K562 (cell line): ENCODE measurements at regions not wholly inside any gene's neighbourhood (a gene's known extent, or its start where the extent isn't known, plus 50 kb on each side); places are given as distances from the start of the nearest gene placed in this dataset.

ENCODE experiments used
- ATAC-seq: fragments of 200-7000 bp; cut with Tn5 transposase; 3 replicates; pipeline ENCODE4 v1.9.1; 2020; ENCODE audit warnings: moderate library complexity
- BruUV-seq: library from RNA; stranded (reverse); fragments of 400-500 nt; replicated peaks from 2 replicates; lab custom pipeline; 2021; lab: Mats Ljungman, UMichigan
- CTCF ChIA-PET: fragments of 300-600 bp; formaldehyde crosslinking; extraction: SDS; loops from one replicate; lab custom pipeline; 2021; ENCODE audit warnings: low intra/inter-chr PET ratio; lab: Yijun Ruan, JAX
- POLR2A ChIA-PET: fragments of 300-600, 350-650 bp; sonication (Branson Sonifier 250); formaldehyde crosslinking; extraction: SDS; loops from one replicate; lab custom pipeline; 2021; ENCODE audit warnings: antibody characterized with exemption, inconsistent platforms; lab: Yijun Ruan, JAX
- DNase-seq, 4 experiments: peaks; one replicate each; pipeline versions ENCODE4 v3.0.0 to v3.0.0-alpha.2; 2011 to 2018; ENCODE audit warnings: low spot score in 3 of 4, mixed read lengths in 3 of 4; ENCODE audit errors: extremely low read depth in 1 of 4
- FAIRE-seq: peaks from 2 replicates; lab custom pipeline; 2011; peaks lifted over from hg19 to GRCh38; lab: Jason Lieb, UNC
- H2AFZ ChIP-seq: 2 replicates; pipeline ENCODE4 v1.6.0; 2011; ENCODE audit warnings: low read depth, low read length, control low read depth, inconsistent platforms
- H3K27ac ChIP-seq: fragments of 200-600 bp; 3 replicates; pipeline ENCODE4 v1.8.0; 2011; ENCODE audit warnings: low read depth, mild to moderate bottlenecking, control low read depth, inconsistent platforms, low read length, moderate library complexity, mixed read lengths; ENCODE audit errors: extremely low read depth
- H3K27me3 ChIP-seq, 2 experiments: fragments of 300-600 bp in 1 of 2; 2 replicates in 1 of 2; 3 replicates in 1 of 2; pipeline versions ENCODE4 v1.6.0 to v1.8.0; 2011; ENCODE audit warnings: inconsistent platforms in 2 of 2, low read length in 2 of 2, mild to moderate bottlenecking in 1 of 2, mixed read lengths in 1 of 2, moderate library complexity in 1 of 2; ENCODE audit not compliant: control insufficient read depth in 2 of 2, insufficient read depth in 2 of 2
- H3K36me3 ChIP-seq: fragments of 300-600 bp; 3 replicates; pipeline ENCODE4 v1.8.0; 2011; ENCODE audit warnings: mild to moderate bottlenecking, low read length, inconsistent platforms; ENCODE audit not compliant: control insufficient read depth, insufficient read depth
- H3K4me1 ChIP-seq, 2 experiments: fragments of 200-600 bp in 1 of 2; replicated peaks in 1 of 2; 2 replicates in 1 of 2; 3 replicates in 1 of 2; pipeline versions ENCODE4 v1.5.1 to v1.8.0; 2011; ENCODE audit warnings: inconsistent platforms in 2 of 2, low read length in 2 of 2, mild to moderate bottlenecking in 1 of 2, mixed read lengths in 1 of 2, moderate library complexity in 1 of 2; ENCODE audit not compliant: control insufficient read depth in 2 of 2, insufficient read depth in 2 of 2
- H3K4me2 ChIP-seq: 2 replicates; pipeline ENCODE4 v1.6.1; 2011; ENCODE audit warnings: low read length, control low read depth, inconsistent platforms, mixed read lengths; ENCODE audit not compliant: insufficient read depth
- H3K4me3 ChIP-seq: fragments of 200-600 bp; sonication (generic), shearing (Covaris generic); 2 replicates; pipeline ENCODE4 v1.5.1; 2016; ENCODE audit warnings: control low read depth, inconsistent platforms
- H3K79me2 ChIP-seq: fragments of 200-600 bp; 3 replicates; pipeline ENCODE4 v1.8.0; 2011; ENCODE audit warnings: low read length, inconsistent platforms; ENCODE audit not compliant: control insufficient read depth, insufficient read depth
- H3K9ac ChIP-seq, 2 experiments: 2 replicates each; pipeline versions ENCODE4 v1.6.0 to v1.6.1; 2011; ENCODE audit warnings: low read depth in 2 of 2, low read length in 2 of 2, control low read depth in 1 of 2, inconsistent platforms in 1 of 2, mild to moderate bottlenecking in 1 of 2, mixed read lengths in 1 of 2; ENCODE audit not compliant: insufficient read depth in 1 of 2
- H3K9me1 ChIP-seq: one replicate; pipeline ENCODE4 v1.6.0; 2011; ENCODE audit warnings: inconsistent platforms, mild to moderate bottlenecking, low read length, moderate library complexity; ENCODE audit not compliant: control insufficient read depth, insufficient read depth
- H3K9me3 ChIP-seq: replicated peaks from 2 replicates; pipeline ENCODE4 v1.5.1; 2011; ENCODE audit warnings: low read depth, low read length, inconsistent platforms; ENCODE audit not compliant: control insufficient read depth, insufficient read depth
- H4K20me1 ChIP-seq: replicated peaks from 2 replicates; pipeline ENCODE4 v1.6.1; 2011; ENCODE audit warnings: low read length, inconsistent platforms, mixed read lengths; ENCODE audit not compliant: control insufficient read depth, insufficient read depth
- BRF1 ChIP-seq: IDR thresholded peaks from 3 replicates; pipeline ENCODE4 v1.6.1; 2011; ENCODE audit warnings: borderline replicate concordance, mild to moderate bottlenecking; ENCODE audit not compliant: insufficient read length; ENCODE audit errors: extremely low read depth
- CBFA2T3 ChIP-seq: fragments of 450-650 bp; IDR thresholded peaks from 2 replicates; pipeline ENCODE4 v1.6.1; 2017
- CBX2 ChIP-seq: fragments of 200-600 bp; sonication (generic); IDR thresholded peaks from one replicate; pipeline ENCODE4 v1.6.1; 2012; ENCODE audit warnings: mild to moderate bottlenecking, low read length, inconsistent platforms; ENCODE audit not compliant: insufficient read depth, poor library complexity, severe bottlenecking
- FOXP1 ChIP-seq: sonication (generic); formaldehyde crosslinking; IDR thresholded peaks from 2 replicates; pipeline ENCODE4 v1.8.0; 2022; ENCODE audit warnings: mild to moderate bottlenecking, missing genetic modification reagents
- HLTF ChIP-seq: fragments of 450-650 bp; IDR thresholded peaks from 2 replicates; pipeline ENCODE4 v1.6.1; 2016
- MAZ ChIP-seq, 2 experiments: fragments of 450-650 bp in 1 of 2; sonication (generic) in 1 of 2; formaldehyde crosslinking; IDR thresholded peaks in 1 of 2; conservative IDR thresholded peaks in 1 of 2; 2 replicates each; pipeline versions ENCODE4 v1.4.0 to v1.5.0; 2020; ENCODE audit warnings: mild to moderate bottlenecking in 1 of 2, missing genetic modification reagents in 1 of 2
- NCOA2 ChIP-seq, 2 experiments: fragments of 450-650 bp; IDR thresholded peaks; 2 replicates each; pipeline ENCODE4 v1.6.1; 2018; ENCODE audit warnings: mild to moderate bottlenecking in 2 of 2, moderate library complexity in 1 of 2; ENCODE audit not compliant: partially characterized antibody in 2 of 2
- SMARCE1 ChIP-seq: fragments of 450-650 bp; IDR thresholded peaks from 2 replicates; pipeline ENCODE4 v1.7.1; 2016; ENCODE audit warnings: mild to moderate bottlenecking
- TEAD4 ChIP-seq, 2 experiments: sonication (generic) in 1 of 2; formaldehyde crosslinking in 1 of 2; IDR thresholded peaks; 2 replicates each; pipeline versions ENCODE4 v1.6.1 to v1.8.0; 2012 to 2022; ENCODE audit warnings: borderline replicate concordance in 1 of 2, inconsistent platforms in 1 of 2, low read length in 1 of 2, mild to moderate bottlenecking in 1 of 2, missing genetic modification reagents in 1 of 2
- TFAP4 ChIP-seq: sonication (generic); formaldehyde crosslinking; IDR thresholded peaks from 2 replicates; pipeline ENCODE4 v1.8.0; 2022; ENCODE audit warnings: missing genetic modification reagents, mild to moderate bottlenecking, moderate library complexity, borderline replicate concordance
- ZMIZ1 ChIP-seq, 2 experiments: fragments of 150-350 bp in 1 of 2; IDR thresholded peaks; 2 replicates each; pipeline ENCODE4 v1.6.1; 2012 to 2016; ENCODE audit warnings: low read depth in 2 of 2, low read length in 2 of 2, mild to moderate bottlenecking in 1 of 2, moderate library complexity in 1 of 2
- ZNF41 ChIP-seq: fragments of 250-450 bp; sonication (Bioruptor Pico); conservative IDR thresholded peaks from 2 replicates; pipeline ENCODE4 v1.4.0; 2020; ENCODE audit warnings: mild to moderate bottlenecking
- WGBS: fragments of 100-300 bp; shearing (Covaris generic); methylation state at CpG from one replicate; pipeline ENCODE4 v1.1.6; 2016; ENCODE audit warnings: low coverage, mixed read lengths; ENCODE audit not compliant: insufficient coverage; ENCODE audit errors: missing lambda C conversion rate; 5-methylcytosine and 5-hydroxymethylcytosine counted together
- in situ Hi-C: fragments of 300-500 bp; cut with MboI; formaldehyde crosslinking; loops from 4 replicates; pipeline ENCODE4 v1.15.0; 2018; ENCODE audit warnings: inconsistent platforms, mixed read lengths
- intact Hi-C: fragments of 100-400 bp; cut with micrococcal nuclease; formaldehyde crosslinking; loops from 2 replicates; pipeline ENCODE4 v1.14.2; 2022
- TF ChIP-seq, protein P1 (sequence below): fragments of 250-450 bp; sonication (Bioruptor Pico); IDR thresholded peaks from 2 replicates; pipeline ENCODE4 v1.8.0; 2021; ENCODE audit warnings: moderate library complexity, mild to moderate bottlenecking, inconsistent platforms
- TF ChIP-seq, protein P2 (sequence below): sonication (generic); formaldehyde crosslinking; IDR thresholded peaks from 2 replicates; pipeline ENCODE4 v1.4.0; 2020; ENCODE audit warnings: mild to moderate bottlenecking, missing genetic modification reagents

- Histone ChIP-seq H2AFZ (no peak overlapping the region), H3K79me2 (no peaks in the 10 kb centered on the region), H3K4me2 (no peak overlapping the region), H3K27me3 (no peaks in the 10 kb centered on the region), H3K9me3 (peaks cover 2% of the 10 kb centered on the region; the same call in 1 of the 2 replicates), H3K4me3 (no peak overlapping the region), H3K4me1 (no peaks in the 10 kb centered on the region), H3K36me3 (no peaks in the 10 kb centered on the region), H3K9ac (no peak overlapping the region), H3K9me1 (no peaks in the 10 kb centered on the region), H4K20me1 (no peaks in the 10 kb centered on the region), H3K27ac (no peak overlapping the region)
- BruUV-seq: no TSS peak
- 0% methylated on average over 1 of the region's 1 CpG for WGBS
- FAIRE-seq (no peak), ATAC-seq (no peak), DNase-seq (no peak)
- ChIA-PET POLR2A (no interaction called here), CTCF (no interaction called here)
- in situ Hi-C loops: no loop called here
- intact Hi-C loops: no loop called here
- TF ChIP-seq TFAP4 (CRISPR knock-in tag): no peak
- no peak for TF ChIP-seq CBX2
- TF ChIP-seq ZMIZ1 (IDR thresholded peaks at IDR 0.05; ENCODE audit: low read depth in 2 of 2, low read length in 2 of 2): no peak
- no peak for TF ChIP-seq SMARCE1
- TF ChIP-seq HLTF: no peak
- TF ChIP-seq, protein P1, sequence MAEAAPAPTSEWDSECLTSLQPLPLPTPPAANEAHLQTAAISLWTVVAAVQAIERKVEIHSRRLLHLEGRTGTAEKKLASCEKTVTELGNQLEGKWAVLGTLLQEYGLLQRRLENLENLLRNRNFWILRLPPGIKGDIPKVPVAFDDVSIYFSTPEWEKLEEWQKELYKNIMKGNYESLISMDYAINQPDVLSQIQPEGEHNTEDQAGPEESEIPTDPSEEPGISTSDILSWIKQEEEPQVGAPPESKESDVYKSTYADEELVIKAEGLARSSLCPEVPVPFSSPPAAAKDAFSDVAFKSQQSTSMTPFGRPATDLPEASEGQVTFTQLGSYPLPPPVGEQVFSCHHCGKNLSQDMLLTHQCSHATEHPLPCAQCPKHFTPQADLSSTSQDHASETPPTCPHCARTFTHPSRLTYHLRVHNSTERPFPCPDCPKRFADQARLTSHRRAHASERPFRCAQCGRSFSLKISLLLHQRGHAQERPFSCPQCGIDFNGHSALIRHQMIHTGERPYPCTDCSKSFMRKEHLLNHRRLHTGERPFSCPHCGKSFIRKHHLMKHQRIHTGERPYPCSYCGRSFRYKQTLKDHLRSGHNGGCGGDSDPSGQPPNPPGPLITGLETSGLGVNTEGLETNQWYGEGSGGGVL (CRISPR knock-in tag): no peak
- TF ChIP-seq TEAD4 (IDR thresholded peaks at IDR 0.05; ENCODE audit: low read length): no peak
- TF ChIP-seq TEAD4 (CRISPR knock-in tag; IDR thresholded peaks at IDR 0.05; ENCODE audit: borderline replicate concordance): no peak
- no peak for TF ChIP-seq NCOA2 (IDR thresholded peaks at IDR 0.05; ENCODE audit: partially characterized antibody in 2 of 2)
- TF ChIP-seq, protein P2, sequence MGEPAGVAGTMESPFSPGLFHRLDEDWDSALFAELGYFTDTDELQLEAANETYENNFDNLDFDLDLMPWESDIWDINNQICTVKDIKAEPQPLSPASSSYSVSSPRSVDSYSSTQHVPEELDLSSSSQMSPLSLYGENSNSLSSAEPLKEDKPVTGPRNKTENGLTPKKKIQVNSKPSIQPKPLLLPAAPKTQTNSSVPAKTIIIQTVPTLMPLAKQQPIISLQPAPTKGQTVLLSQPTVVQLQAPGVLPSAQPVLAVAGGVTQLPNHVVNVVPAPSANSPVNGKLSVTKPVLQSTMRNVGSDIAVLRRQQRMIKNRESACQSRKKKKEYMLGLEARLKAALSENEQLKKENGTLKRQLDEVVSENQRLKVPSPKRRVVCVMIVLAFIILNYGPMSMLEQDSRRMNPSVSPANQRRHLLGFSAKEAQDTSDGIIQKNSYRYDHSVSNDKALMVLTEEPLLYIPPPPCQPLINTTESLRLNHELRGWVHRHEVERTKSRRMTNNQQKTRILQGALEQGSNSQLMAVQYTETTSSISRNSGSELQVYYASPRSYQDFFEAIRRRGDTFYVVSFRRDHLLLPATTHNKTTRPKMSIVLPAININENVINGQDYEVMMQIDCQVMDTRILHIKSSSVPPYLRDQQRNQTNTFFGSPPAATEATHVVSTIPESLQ (CRISPR knock-in tag): no peak
- TF ChIP-seq MAZ (CRISPR knock-in tag; conservative IDR thresholded peaks at IDR 0.05 in 1 of 2, IDR thresholded peaks at IDR 0.05 in 1 of 2): no peak
- no peak for TF ChIP-seq CBFA2T3
- TF ChIP-seq FOXP1: no peak
- no peak for TF ChIP-seq ZNF41 (CRISPR knock-in tag)
- no peak for TF ChIP-seq BRF1
Observed at GRCh38 chr4:132526652-132527051, 622.4 kb upstream of the PCDH10 start.
